Effector CD4-positive, alpha-beta T cell (primary cell): ENCODE measurements at regions not wholly inside any gene's neighbourhood (a gene's known extent, or its start where the extent isn't known, plus 50 kb on each side); places are given as distances from the start of the nearest gene placed in this dataset.

Experiments
- DNase-seq: peaks from one replicate; pipeline ENCODE4 v3.0.0-alpha.2; 2020

DNA sequence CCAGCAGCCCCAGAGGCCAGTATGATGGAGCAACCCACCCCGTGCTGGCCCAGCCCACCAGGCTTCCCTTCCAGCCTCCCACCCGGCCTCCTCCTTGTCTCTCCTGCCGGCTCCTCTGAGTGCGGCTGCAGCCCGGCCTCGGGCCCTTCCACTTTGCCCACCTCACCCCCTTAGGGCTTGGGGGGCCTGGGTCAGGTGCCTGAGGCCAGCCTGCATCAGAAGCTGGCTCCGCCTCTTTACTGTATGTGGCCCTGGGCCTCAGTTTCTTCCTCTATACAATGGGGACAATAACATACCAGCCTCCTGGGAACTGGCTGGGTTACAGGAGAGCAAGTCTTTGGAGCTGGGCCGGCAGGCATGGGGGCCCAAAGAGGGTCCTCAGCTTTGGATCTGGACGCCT is 221.1 kb upstream of the CIBAR2 start:
- DNase-seq: no peak

DNA sequence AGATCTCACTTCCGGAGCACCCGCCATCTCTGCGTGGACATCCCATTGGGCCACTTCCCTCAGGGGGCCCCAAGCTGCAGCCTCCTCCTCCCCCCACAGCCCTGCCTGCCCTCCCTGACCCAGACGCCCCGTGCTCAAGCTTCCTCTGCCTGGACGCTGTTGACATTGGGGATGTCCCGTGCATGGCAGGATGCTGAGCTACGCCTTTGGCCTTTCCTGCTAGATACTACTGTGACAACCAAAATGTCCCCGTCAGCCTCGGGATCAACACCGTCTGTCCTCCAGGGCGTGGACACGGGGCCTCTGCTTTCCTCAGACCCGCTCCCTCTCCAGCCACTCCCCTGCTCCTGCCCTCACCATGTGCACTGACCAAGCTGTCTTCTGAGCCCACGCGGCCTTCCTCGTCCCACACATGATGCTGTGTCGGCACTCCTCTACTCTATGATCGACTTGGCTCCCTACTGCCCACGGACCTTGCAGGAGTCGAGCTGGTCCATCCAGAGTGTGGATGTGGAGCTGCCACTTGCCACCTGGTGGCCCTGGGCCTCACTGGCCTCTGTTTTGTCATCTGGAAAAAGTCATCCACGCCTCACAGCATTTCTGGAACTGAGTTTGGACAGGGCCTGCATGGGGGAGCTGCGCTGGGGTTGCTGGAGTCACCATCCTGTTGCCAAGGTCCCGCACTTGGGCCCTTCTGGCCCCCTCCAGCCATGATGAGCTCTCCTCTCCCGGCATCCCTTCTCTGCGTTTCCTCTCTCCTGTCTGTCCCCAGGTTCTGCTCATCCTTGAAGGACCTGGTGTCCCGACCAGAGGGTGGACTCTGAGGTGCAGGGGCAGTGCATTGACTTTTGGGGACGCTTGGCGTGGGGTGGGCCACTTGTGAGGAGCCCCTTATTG is 221.7 kb upstream of the CIBAR2 start:
- no peak for DNase-seq

DNA sequence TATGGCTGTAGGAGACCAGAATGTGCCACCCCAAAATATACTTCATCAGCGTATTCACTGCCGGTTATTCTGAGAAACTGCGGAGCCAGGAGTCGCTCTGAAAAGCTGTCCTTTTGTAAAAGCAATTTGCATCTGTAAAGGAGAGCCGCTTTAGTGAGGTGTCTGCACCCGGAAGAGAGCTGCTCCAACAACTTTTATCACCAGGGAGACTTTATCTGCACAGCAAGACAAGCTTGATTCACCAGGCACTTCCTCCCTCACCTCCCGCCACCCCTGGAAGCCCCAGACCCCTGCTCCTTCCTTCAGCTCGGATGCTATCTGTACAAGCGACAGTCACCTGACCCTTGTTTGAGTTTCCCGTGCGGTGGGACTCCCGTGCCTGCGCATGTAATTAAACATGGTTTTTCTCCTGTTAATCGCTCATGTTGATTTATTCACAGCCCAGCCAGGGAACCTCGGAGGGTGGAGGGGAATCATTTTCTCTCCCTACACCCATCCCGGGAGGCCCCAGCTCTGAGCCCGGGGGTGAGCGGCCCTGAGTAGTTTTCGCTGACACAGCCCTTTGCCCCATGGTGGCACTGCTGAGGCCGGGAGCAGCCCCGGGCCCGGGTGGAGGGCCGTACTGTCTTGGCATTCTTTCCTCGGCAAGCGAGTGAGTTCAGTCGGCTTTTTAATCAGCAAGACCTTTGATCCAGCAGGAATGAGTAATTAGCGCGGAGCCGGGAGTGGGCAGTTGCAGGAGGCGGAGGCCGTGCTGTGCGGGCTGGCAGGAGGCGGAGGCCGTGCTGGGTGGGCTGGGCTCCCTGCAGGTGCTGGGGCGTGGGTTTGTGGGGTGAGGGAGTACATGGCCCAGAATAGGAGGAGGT is 222.7 kb upstream of the CIBAR2 start:
- no peak for DNase-seq

DNA sequence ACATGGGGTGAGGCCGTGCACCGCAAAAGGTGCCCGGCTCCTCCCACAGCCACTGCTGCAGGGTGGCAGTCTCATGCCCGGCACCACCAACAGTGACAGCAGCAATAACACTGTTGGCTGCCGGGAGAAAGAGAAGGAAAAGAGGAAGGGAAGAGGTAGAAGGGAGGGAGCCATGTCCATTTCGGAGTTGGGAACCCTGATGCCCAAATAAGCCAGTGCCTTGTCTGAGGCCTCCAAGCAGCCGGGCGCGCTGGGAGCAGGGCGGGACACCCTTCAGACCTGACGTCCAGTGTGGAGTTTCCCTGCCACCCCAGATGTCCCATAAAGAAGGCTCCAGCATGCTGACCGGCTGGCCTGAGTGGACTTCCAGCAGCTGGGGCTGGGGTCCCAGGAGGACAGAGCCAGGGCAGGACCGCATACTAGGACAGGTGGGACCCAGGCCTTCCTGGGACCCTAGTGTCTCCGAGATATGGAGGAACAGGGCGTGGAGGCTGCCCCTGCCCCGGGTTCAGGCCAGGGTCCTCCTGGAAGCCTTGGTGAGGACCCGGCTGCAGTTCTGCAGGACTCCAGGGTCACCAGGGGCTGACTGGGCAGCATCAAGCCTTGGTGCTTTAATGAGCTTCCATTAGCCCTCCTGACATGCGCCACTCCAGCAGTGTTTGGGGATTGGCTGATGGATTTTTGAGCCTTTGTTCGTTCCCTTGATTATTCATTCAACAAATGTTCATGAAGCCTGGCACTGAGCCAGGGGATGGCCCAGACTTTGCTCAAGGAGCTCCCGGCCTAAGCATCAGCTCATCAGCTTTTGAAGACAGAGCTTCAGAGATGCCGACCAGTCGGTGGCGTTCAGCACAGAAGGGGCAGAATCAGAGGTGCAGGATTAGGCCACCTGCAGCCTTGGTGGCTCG is 223.6 kb upstream of the CIBAR2 start:
- no peak for DNase-seq

DNA sequence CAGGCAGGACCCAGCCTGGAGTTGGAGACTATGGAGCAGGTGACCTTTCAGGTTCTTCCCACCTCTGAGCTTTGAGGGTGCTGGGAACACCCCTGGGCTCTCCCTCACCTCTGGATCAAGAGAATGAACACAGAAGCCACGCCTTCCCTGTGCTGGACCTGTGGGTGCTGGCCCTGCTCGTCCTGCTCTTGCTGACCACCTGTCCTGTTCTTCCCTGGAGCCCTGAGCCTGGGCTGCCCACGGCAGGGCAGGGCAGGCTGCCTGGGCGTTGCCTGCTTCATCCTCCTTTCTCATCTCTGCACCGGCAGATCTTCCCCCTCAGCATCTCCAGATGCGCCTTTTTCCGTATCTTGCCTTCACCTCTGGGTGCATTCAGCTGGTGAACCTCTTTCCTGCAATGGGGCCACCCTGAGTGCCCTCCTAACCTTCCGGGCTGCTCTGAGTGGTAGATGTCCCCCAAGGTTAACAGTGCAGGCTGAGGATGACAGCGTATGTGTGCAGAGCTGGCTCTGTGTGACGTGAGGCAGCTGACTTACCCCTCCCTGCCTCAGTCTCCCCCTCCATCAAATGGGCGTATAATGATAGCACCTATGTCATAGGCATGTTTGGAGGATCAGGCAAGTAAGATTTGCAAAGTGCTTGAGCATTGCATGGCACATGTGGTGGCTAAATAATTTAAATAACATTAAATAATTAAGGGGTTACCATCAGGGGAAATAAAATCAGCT is 225.8 kb upstream of the CIBAR2 start:
- no peak for DNase-seq

DNA sequence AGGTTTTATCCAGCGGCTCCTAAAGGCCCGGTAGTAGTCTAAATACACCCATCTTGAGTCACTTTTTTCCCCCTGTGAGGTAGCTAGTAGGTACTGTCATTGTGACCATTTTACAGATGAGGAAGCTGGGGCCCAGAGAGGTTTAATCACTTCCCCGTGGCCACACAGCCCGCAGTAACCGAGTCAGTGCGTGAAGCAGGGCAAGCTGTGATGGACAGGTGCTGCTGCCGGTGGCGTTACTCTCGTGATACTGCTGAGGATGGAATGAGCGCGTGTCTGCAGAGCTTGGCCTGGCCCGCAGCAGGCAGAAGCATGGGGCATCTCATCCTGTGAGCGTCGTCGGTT is 226.3 kb upstream of the CIBAR2 start:
- no peak for DNase-seq

DNA sequence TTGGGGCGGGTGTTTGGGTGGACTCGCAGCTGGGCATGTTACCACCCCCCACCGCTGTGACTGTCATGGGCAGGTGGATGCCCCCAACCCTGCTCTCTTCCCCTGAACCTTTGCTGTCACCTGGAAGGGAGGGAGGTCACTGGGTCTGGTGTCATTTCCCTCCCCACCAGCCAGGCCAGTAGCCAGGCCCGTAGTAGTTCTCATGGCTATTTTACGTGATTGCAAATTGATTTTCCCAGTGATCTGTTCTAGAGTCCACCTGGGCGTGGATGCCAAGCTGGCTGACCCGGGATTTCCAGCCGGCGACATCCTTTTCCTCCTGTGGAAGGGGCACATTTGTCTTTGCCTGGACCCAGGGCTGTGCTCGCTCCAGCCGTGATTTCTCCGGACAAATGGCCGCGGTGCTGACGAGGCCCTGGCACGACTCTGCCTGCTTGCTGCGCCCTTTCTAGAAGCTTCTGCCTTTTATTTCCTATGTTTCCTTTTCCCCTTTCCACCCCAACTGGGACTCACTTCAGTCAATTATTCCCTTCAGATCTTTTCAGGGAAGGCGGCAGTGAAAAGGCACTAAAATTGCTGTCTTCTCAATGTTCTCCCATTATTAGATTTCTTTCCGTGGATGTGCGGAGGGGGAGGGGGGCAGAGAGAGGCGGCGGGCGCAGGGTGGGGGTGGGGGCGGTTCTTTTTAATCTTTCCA is 226.9 kb upstream of the CIBAR2 start:
- DNase-seq: no peak

DNA sequence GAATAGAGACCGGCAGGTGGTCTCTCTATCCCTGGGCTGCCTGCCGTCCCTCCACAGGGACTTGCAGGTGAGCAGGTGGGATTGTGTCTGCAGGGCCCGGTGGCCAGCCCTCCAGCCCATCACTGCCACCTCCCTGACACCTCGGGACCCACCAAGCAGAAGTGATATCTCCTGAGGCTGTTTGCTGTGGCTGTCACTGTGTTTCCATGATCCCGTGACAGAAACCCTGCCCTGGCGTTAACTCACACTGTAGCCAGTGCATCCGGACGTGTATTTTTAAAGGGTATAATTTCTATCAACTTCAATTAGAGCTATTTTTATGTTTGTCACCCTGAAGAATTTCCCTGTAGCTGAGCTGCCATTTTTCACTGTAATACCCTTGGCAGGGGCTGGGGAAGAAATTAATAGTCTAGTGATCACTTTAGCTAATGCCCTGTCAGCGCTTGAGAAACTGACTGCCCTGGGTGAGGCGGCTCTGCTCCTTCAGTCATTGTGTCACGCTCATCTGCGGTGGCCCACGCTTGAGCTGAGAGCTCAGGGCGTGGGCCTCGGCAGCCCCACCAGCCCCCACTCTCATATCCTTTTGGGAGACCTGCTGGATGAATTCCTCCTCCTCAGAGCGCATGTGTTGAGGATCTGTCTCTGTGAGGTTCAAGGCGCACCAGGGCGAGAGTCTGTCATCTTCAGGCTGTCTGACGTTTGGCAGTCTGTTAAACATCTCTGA is 229.9 kb upstream of the CIBAR2 start:
- no peak for DNase-seq

DNA sequence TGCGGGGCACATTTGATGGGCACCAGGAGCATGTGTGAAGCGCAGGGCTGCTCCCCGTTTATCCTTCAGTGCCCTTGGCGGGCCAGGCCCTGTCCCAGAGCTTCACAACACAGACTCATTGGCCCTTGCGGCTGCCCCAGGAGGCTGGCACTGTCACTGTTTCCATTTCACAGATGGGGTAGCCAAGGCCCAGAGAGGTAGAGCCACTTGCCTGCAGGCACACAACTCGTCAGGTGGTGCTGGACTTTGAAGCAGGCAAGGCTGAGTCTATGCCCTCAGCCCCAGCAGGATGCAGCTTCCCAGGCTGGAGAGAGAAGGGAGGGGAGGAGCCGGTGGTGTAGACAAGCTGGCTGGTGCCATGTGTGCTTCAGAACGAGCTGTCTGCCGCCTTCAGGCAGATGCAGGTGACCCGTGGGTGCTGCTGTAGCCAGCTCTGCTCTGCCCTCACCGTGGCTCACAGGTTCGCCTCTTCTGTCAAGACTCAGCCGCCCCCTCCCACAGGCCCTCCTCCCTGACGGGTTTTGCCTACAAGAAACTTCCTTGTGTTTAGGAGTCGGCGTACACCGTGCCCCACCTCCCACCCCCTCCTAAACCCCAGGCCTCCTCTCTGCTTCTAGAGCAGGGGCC is 232.3 kb upstream of the CIBAR2 start:
- DNase-seq: no peak

DNA sequence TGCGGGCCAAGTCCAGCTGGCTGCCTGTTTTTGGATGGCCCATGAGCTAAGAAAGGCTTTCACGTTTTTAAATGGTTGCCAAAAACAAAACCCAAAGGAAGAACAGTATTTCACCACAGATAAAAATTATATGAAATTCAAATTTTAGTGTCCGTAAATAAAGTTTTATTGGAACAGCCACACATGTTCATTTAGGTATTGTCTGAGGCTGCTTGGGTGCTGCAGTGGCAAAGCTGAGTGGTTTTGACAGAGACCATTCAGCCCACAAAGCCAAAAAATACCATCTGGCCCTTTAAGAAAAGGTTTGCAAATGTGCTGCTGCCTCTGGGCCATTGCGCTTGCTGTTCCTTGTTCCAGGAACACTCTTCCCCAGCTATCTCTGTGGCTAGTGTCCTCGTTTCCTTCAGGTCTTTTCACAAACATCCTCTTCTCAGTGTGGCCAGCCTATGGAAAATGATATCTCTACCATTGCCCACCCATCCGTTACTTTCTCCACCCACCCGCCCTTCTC is 232.9 kb upstream of the CIBAR2 start:
- DNase-seq: no peak

DNA sequence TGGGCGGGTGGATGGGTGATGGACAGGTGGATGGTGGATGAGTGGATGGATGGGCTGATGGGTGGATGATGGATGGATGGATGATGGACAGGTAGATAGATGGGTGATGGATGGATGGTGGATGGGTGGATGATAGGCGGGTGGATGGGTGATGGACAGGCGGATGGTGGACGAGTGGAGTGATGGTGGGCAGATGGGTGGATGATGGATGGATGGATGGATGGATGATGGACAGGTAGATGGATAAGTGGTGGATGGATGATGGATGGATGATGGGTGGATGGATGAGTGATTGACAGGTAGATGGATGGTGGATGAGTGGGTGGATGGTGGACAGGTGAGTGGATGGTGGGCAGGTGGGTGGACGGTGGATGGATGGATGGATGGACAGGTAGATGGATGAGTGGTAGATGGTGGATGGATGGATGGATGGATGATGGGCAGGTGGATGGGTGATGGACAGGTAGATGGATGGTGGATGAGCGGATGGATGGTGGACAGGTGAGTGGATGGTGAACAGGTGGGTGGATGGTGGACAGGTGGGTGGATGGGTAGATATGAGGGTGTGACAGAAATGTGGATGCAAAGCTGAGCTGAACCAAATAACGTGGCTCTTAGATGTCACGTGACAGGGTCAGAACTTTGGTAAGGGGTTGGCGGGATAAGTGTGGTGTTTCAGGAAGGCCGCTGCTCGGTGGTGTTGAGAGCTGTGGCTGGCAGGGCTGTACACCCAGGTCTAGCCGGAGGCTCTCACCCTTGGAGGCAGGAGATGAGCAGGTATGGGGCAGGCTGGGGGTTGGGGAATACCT is 234.3 kb upstream of the CIBAR2 start:
- no peak for DNase-seq

DNA sequence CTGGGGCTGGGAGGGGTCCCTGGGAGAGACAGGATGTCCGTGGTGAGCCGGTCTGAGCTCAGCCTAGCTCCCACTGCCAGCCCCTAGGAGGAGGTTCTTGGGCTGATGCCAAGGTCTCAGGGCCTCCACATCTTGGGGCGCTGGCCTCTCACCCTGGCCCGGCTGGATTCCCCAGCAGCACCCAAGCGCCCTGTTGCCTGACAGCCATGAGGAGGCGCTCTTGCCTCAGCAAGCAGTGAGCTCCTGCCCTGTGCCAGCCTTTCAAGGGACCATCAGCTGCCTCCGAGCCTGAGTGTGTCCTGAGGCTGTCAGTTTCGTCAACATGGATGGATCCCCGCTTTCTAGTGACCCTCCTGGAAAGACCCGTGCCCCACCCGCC is 234.9 kb upstream of the CIBAR2 start:
- no peak for DNase-seq

DNA sequence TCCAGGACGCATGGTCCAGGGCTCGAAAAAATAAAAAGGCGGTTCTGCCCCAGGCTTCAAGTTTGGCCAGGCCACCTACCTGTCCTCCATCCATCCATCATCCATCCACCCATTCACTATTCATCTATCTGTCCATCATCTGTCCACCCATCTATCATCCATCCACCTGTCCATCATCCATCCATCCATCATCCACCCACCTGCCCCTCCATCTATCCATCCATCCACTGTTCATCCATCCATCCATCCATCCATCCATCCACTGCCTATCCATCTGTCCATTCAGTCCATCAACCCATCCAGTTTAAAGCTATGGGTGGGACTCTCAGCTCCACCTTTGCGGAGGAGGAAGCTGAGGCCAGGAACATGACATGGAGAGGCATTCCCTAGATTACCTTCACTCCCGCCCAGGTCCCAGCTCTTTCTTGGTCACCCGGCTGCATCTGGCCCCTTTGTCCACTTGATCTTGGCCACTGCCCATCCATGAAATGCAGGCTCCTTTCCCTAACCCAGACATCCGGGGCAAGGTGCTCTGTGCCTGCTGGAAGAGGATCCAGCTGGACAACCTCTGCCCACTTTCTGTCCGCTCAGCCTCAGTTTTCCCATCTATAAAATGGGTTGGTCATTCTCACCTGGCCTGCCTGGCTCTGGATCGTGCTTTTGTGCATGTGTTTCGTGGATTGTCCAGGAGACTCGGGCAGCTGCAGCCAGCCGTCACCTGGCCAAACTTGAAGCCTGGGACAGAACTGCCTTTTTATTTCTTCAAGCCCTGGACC is 236.0 kb upstream of the CIBAR2 start:
- DNase-seq: no peak

DNA sequence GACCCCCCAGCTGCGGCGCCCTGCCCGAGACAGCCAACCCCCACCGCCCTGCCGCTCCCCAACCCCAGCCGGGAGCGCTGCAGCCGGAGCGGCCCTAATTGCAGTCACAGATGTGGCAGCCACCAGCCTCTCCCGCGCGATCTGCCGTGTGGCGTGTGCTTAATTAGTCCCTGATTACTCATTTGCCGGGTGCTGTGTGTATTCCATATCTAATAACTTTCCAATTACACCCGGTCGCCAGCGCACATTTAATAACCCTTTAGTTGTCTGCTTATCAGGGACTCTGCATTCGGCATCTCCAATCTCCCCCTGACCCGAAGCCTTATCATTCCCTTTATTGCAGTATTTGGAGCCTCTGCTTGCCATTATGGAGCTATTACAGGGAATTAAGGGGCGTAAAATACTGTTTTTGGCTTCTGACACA is 236.7 kb upstream of the CIBAR2 start:
- no peak for DNase-seq

DNA sequence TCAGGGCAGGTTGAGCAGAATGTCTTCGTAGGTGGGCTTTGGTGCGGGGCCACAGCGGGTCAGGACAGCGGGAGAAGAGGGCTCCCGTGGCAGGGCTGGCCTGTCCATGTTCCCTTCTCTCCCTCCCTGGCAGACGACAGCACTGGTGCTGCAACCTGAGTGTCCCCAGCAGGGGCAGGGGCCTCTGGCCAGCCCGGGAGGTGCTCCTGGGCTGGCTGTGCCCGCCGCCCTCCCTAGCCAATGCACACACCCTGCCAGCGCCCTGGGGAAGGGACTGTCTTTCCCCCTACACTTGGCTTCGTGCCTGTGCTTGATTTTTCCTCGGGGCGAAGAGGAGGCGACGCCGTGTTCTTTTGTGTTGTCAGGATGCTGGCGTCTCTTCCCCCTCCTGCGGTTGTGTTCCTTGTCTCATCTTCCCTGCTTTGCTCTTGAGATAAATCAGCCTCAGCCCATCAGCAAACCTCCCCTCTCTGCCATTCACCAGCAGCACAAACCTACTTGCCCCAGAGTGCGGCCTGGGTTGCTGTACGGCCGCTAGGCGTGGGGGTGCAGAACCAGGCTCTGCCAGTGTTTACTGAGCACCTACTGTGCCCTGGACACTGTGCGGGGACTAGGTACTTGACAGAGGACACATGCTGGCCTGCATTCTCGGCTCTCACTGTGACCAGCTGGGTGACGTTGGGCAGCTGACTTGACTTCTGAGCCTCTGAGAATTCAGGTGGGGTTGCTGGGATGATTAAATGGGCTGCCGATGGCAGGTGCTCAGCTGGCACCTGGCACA is 237.3 kb upstream of the CIBAR2 start:
- DNase-seq: no peak

DNA sequence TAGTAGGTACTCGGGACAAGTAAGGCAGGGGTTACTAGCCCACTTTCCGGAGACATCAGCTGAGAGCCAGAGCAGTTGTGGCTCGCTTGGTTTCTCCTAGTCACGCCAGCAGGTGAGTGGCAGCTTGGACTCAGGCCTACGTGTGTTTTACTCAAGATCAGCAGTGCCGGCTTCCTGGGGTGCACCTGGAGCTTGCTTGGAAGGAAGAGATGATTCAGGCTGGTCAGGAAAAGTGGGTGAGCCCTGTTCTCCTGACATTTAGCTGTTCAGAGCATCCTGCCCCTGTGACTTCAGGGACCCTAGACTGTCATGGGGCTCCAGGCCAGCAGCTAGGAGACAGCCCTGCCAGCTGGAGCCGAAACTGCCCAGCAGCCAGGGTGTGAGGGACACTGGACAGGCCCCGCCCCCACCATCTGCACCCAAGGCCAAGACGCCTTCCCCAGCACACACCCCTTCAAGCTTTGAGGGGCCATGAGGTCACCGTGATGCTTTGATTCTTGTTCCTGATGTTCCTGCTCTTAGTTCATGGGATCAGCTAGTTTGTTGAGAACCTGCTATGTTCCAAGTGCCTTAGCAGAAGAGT is 238.0 kb upstream of the CIBAR2 start:
- DNase-seq: no peak

DNA sequence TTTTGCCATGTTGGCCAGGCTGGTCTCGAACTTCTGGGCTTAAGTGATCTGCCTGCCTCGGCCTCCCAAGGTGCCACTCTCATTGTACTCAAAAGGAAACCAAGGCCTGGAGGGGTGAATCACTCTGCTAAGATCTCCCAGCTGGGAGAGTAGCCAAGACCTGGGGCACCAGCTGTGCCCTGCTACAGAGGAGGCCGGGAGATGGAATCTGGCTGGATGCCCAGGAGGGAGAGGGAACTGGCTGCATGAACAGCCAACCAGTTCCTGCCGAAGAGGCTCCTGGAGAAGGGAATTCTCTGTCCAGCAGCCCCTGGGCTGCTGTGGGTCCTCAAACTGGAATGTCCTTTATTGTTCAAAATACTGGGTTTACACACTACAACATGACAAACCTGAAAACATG is 238.7 kb upstream of the CIBAR2 start:
- no peak for DNase-seq
